ENCODE measurements at regions not wholly inside any gene's neighbourhood (a gene's known extent, or its start where the extent isn't known, plus 50 kb on each side); places are given as distances from the start of the nearest gene placed in this dataset.

DNA sequence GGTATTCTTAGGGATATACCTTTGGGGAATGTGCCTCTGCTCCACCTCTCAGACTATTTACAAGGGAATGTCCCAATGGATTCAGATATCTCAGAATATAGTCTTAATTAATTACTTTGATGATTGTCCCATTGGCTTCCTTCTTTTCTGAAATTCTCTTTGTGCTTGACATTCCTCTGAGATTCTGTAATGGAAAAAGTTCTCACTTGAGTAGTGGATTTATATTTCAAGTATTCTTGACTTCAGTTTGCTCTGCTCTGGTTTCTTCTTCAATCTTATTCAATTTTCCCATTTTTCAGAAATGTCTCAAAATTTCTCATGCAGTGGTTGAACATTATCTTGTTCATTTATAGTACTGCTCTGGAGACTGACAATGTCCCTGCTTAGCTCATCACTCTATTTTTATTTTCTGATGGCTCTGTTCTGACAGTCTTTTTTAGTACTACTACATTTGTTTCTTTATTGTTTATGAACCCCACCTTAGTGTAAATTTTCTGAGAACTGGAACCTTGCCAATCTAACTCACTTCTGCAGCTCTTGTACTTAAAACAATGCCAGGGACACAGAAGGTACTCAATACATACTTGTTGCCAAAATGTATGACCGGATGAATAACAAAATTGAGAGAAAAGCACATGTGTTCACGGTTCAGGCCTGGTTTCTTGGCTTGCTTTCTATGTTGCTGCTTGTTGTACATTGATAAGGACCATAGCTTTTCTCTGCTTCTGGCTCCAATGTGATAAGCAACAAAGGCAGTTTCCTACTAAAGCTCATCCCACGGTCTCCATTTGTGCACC lies 471.7 kb downstream of the GASK1B start:
- Histone ChIP-seq H3K4me1 (ENCODE audit: insufficient read depth) (no peaks in the 10 kb centered on the region), H3K36me3 (ENCODE audit: insufficient read depth) (no peaks in the 10 kb centered on the region), H3K4me2 (no peak overlapping the region), H3K27ac (ENCODE audit: low read depth) (no peak overlapping the region), H3K79me2 (replicated peaks; ENCODE audit: insufficient read depth) (no peaks in the 10 kb centered on the region), H3K27me3 (ENCODE audit: insufficient read depth) (no peaks in the 10 kb centered on the region), H3K9me2 (ENCODE audit: insufficient read depth) (no peaks in the 10 kb centered on the region), H2AFZ (no peak overlapping the region), H3K4me3 (no peak overlapping the region), H3F3A (replicated peaks; ENCODE audit: low read depth) (no peaks in the 10 kb centered on the region), H4K20me1 (replicated peaks; ENCODE audit: insufficient read depth) (no peaks in the 10 kb centered on the region)
- Mint-ChIP-seq H3K36me3 (ENCODE audit: low read depth) (no peaks in the 10 kb centered on the region), H3K27me3 (ENCODE audit: insufficient read depth, low read depth, poor library complexity) (no peaks in the 10 kb centered on the region), H3K4me3 (no peak overlapping the region), H3K27ac (no peak overlapping the region; the same call in 1 of the 2 replicates), H3K4me1 (no peaks in the 10 kb centered on the region), H3K9me3 (no peaks in the 10 kb centered on the region)
- ATAC-seq (no peak), DNase-seq (ENCODE audit: low spot score) (no peak)
- TF ChIP-seq JUNB (IDR thresholded peaks at IDR 0.05; ENCODE audit: unreplicated experiment) (no peak), NANOG (IDR thresholded peaks at IDR 0.05; ENCODE audit: borderline replicate concordance) (no peak), EZH2 (IDR thresholded peaks at IDR 0.05; ENCODE audit: low read depth, unreplicated experiment) (no peak)
- TF ChIP-seq, protein P1, sequence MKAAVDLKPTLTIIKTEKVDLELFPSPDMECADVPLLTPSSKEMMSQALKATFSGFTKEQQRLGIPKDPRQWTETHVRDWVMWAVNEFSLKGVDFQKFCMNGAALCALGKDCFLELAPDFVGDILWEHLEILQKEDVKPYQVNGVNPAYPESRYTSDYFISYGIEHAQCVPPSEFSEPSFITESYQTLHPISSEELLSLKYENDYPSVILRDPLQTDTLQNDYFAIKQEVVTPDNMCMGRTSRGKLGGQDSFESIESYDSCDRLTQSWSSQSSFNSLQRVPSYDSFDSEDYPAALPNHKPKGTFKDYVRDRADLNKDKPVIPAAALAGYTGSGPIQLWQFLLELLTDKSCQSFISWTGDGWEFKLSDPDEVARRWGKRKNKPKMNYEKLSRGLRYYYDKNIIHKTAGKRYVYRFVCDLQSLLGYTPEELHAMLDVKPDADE (IDR thresholded peaks at IDR 0.05) = no peak
- TF ChIP-seq, protein P2, sequence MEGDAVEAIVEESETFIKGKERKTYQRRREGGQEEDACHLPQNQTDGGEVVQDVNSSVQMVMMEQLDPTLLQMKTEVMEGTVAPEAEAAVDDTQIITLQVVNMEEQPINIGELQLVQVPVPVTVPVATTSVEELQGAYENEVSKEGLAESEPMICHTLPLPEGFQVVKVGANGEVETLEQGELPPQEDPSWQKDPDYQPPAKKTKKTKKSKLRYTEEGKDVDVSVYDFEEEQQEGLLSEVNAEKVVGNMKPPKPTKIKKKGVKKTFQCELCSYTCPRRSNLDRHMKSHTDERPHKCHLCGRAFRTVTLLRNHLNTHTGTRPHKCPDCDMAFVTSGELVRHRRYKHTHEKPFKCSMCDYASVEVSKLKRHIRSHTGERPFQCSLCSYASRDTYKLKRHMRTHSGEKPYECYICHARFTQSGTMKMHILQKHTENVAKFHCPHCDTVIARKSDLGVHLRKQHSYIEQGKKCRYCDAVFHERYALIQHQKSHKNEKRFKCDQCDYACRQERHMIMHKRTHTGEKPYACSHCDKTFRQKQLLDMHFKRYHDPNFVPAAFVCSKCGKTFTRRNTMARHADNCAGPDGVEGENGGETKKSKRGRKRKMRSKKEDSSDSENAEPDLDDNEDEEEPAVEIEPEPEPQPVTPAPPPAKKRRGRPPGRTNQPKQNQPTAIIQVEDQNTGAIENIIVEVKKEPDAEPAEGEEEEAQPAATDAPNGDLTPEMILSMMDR (conservative IDR thresholded peaks at IDR 0.05; ENCODE audit: low read depth in 2 of 2) = no peak

DNA sequence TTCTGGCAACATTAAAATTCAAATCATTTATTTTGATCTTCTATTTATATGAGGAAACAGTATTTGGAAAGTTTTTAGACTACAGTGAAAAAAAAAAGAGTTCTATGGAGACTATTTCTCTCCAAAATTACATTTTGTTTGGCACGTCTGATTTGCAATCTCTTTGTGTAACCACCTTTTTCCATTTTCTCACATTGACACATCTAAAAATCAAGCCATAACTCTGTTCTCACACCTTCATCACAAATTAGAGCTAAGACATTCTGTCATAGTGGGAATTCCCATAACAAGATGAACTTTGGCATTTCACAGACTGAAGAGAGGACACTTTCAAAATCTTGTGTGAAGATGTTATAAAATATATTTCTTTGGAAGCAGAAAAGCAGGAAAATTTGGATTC lies 468.9 kb downstream of the GRIA2 start:
- no peak for DNase-seq (ENCODE audit: low spot score)
- no peaks in the 10 kb centered on the region for H3K4me1 ChIP-seq (ENCODE audit: insufficient read depth)
- ATAC-seq = no peak
- H3K79me2 ChIP-seq (replicated peaks; ENCODE audit: insufficient read depth) = no peaks in the 10 kb centered on the region
- peaks cover 6% of the 10 kb centered on the region; the same call in 1 of the 2 replicates for H3K36me3 ChIP-seq (ENCODE audit: insufficient read depth)
- H3K27ac ChIP-seq (ENCODE audit: low read depth) = no peak overlapping the region
- peaks cover 7% of the 10 kb centered on the region; the same call in 2 of the 3 replicates for H3K36me3 Mint-ChIP-seq (ENCODE audit: low read depth)
- H3K4me2 ChIP-seq = no peak overlapping the region
- H3F3A ChIP-seq (replicated peaks; ENCODE audit: low read depth) = no peaks in the 10 kb centered on the region
- no peaks in the 10 kb centered on the region for H3K27me3 ChIP-seq (ENCODE audit: insufficient read depth)
- peaks cover 4% of the 10 kb centered on the region for H3K27me3 Mint-ChIP-seq (ENCODE audit: insufficient read depth, low read depth, poor library complexity)
- no peak overlapping the region for H3K4me3 Mint-ChIP-seq
- no peaks in the 10 kb centered on the region for H4K20me1 ChIP-seq (replicated peaks; ENCODE audit: insufficient read depth)
- H3K4me3 ChIP-seq = no peak overlapping the region
- H3K9me3 Mint-ChIP-seq = peaks cover 22% of the 10 kb centered on the region
- H2AFZ ChIP-seq = no peak overlapping the region
- H3K27ac Mint-ChIP-seq = no peak overlapping the region
- H3K4me1 Mint-ChIP-seq = no peaks in the 10 kb centered on the region
- H3K9me2 ChIP-seq (ENCODE audit: insufficient read depth) = no peaks in the 10 kb centered on the region
- no peak for TF ChIP-seq EZH2 (IDR thresholded peaks at IDR 0.05; ENCODE audit: low read depth, unreplicated experiment)
- TF ChIP-seq STAT1 (IDR thresholded peaks at IDR 0.05; ENCODE audit: unreplicated experiment) = no peak
- TF ChIP-seq ZNF114 (CRISPR knock-in tag; IDR thresholded peaks at IDR 0.05) = no peak
- TF ChIP-seq ZNF331 (CRISPR knock-in tag; IDR thresholded peaks at IDR 0.05; ENCODE audit: low read depth) = no peak
- no peak for TF ChIP-seq NANOG (IDR thresholded peaks at IDR 0.05; ENCODE audit: borderline replicate concordance)
- TF ChIP-seq, protein P1 (IDR thresholded peaks at IDR 0.05) = no peak
- TF ChIP-seq CREB1 (CRISPR knock-in tag; IDR thresholded peaks at IDR 0.05; ENCODE audit: low read depth) = no peak
- TF ChIP-seq, protein P3, sequence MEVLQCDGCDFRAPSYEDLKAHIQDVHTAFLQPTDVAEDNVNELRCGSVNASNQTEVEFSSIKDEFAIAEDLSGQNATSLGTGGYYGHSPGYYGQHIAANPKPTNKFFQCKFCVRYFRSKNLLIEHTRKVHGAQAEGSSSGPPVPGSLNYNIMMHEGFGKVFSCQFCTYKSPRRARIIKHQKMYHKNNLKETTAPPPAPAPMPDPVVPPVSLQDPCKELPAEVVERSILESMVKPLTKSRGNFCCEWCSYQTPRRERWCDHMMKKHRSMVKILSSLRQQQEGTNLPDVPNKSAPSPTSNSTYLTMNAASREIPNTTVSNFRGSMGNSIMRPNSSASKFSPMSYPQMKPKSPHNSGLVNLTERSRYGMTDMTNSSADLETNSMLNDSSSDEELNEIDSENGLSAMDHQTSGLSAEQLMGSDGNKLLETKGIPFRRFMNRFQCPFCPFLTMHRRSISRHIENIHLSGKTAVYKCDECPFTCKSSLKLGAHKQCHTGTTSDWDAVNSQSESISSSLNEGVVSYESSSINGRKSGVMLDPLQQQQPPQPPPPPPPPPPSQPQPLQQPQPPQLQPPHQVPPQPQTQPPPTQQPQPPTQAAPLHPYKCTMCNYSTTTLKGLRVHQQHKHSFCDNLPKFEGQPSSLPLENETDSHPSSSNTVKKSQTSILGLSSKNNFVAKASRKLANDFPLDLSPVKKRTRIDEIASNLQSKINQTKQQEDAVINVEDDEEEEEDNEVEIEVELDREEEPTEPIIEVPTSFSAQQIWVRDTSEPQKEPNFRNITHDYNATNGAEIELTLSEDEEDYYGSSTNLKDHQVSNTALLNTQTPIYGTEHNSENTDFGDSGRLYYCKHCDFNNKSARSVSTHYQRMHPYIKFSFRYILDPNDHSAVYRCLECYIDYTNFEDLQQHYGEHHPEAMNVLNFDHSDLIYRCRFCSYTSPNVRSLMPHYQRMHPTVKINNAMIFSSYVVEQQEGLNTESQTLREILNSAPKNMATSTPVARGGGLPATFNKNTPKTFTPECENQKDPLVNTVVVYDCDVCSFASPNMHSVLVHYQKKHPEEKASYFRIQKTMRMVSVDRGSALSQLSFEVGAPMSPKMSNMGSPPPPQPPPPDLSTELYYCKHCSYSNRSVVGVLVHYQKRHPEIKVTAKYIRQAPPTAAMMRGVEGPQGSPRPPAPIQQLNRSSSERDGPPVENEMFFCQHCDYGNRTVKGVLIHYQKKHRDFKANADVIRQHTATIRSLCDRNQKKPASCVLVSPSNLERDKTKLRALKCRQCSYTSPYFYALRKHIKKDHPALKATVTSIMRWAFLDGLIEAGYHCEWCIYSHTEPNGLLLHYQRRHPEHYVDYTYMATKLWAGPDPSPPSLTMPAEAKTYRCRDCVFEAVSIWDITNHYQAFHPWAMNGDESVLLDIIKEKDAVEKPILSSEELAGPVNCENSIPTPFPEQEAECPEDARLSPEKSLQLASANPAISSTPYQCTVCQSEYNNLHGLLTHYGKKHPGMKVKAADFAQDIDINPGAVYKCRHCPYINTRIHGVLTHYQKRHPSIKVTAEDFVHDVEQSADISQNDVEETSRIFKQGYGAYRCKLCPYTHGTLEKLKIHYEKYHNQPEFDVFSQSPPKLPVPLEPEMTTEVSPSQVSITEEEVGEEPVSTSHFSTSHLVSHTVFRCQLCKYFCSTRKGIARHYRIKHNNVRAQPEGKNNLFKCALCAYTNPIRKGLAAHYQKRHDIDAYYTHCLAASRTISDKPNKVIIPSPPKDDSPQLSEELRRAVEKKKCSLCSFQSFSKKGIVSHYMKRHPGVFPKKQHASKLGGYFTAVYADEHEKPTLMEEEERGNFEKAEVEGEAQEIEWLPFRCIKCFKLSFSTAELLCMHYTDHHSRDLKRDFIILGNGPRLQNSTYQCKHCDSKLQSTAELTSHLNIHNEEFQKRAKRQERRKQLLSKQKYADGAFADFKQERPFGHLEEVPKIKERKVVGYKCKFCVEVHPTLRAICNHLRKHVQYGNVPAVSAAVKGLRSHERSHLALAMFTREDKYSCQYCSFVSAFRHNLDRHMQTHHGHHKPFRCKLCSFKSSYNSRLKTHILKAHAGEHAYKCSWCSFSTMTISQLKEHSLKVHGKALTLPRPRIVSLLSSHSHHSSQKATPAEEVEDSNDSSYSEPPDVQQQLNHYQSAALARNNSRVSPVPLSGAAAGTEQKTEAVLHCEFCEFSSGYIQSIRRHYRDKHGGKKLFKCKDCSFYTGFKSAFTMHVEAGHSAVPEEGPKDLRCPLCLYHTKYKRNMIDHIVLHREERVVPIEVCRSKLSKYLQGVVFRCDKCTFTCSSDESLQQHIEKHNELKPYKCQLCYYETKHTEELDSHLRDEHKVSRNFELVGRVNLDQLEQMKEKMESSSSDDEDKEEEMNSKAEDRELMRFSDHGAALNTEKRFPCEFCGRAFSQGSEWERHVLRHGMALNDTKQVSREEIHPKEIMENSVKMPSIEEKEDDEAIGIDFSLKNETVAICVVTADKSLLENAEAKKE (CRISPR knock-in tag; IDR thresholded peaks at IDR 0.05) = no peak
- no peak for TF ChIP-seq JUNB (IDR thresholded peaks at IDR 0.05; ENCODE audit: unreplicated experiment)
